ENCODE measurements at regions not wholly inside any gene's neighbourhood (a gene's known extent, or its start where the extent isn't known, plus 50 kb on each side); places are given as distances from the start of the nearest gene placed in this dataset.

DNA sequence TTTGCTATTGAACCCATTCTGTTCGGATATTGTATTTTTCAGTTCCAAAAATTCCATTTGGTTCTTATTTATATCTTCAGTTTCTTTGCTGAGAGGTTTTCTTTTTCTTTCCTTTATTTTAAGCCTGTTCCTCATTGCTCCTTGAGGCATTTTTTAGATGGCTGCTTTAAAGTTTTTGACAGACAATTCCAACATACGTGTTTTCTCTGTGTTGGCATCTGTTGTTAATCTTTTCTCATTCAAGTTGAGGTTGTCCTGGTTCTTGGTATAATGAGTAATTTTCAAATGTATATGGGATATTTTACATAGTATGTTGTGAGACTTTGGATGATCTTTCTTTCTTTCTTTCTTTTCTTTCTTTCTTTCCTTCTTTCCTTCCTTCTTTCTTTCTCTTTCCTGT is 1078.0 kb upstream of the CELF2 start:
- no peak for TF ChIP-seq POLR2A (IDR thresholded peaks at IDR 0.05; ENCODE audit: low read length)
- no peak for TF ChIP-seq GATA1 (IDR thresholded peaks at IDR 0.05; ENCODE audit: low read depth, low read length)
